ENCODE measurements at regions not wholly inside any gene's neighbourhood (a gene's known extent, or its start where the extent isn't known, plus 50 kb on each side); places are given as distances from the start of the nearest gene placed in this dataset.

- TF ChIP-seq CHD7 (IDR thresholded peaks at IDR 0.05; ENCODE audit: insufficient replicate concordance, low read length): no peak
- TF ChIP-seq TAF7 (optimal IDR thresholded peaks at IDR 0.05; ENCODE audit: borderline replicate concordance, low read depth, low read length): no peak
- TF ChIP-seq ATF3 (IDR thresholded peaks at IDR 0.05; ENCODE audit: insufficient read depth, low read depth, low read length): no peak
- TF ChIP-seq YY1 (IDR thresholded peaks at IDR 0.05; ENCODE audit: low read depth, low read length): peak; percentile 38; the same call in 1 of the 2 replicates
- TF ChIP-seq TAF1 (IDR thresholded peaks at IDR 0.05; ENCODE audit: low read depth, low read length): no peak
- TF ChIP-seq POLR2AphosphoS5 (IDR thresholded peaks at IDR 0.05; ENCODE audit: low read depth, low read length): no peak
- TF ChIP-seq GTF2F1 (IDR thresholded peaks at IDR 0.05; ENCODE audit: borderline replicate concordance, low read depth, low read length): no peak
- TF ChIP-seq POLR2A (IDR thresholded peaks at IDR 0.05; ENCODE audit: control extremely low read depth in 1 of 2, low read depth in 2 of 2, low read length in 2 of 2): no peak
- no peak for TF ChIP-seq SP2 (IDR thresholded peaks at IDR 0.05; ENCODE audit: low read length)
- 0 out of 2 replicates have a peak, but pooled peaks have one; percentile 27 for TF ChIP-seq JUND (IDR thresholded peaks at IDR 0.05; ENCODE audit: low read length)
Observed at GRCh38 chr22:35140879-35141745, 75.2 kb downstream of the ISX start (continued).

Data from H1 (cell line).